ENCODE measurements at regions not wholly inside any gene's neighbourhood (a gene's known extent, or its start where the extent isn't known, plus 50 kb on each side); places are given as distances from the start of the nearest gene placed in this dataset.

DNA sequence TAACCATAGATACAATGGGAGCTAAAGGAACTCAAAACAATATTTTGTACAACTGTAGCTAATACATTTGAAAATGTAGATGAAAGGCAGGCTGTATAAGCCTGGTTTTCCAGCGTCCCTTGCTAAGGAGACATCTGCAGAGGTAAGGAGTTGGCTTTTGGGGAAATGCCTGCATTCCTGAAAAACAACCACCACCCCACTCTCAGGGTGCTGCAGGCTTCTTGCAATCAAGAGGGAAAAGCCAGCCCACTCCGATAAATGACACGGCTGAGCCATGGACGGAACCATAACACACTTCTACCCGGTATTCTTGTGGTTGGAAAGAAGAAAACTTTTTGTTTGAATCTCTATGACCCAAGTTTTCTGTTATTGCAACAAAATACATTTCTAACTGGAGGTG is 200.3 kb downstream of the TEX36 start:
- no peak for DNase-seq
- Histone ChIP-seq H3K36me3 (no peaks in the 10 kb centered on the region), H3K27me3 (peaks cover 13% of the 10 kb centered on the region), H3K9me3 (no peaks in the 10 kb centered on the region), H3K4me1 (no peaks in the 10 kb centered on the region), H3K27ac (no peak overlapping the region), H3K4me3 (no peak overlapping the region)
- no peak for ATAC-seq
- intact Hi-C loops (cut with DNase I), result no loop called here
- TF ChIP-seq, protein P1, sequence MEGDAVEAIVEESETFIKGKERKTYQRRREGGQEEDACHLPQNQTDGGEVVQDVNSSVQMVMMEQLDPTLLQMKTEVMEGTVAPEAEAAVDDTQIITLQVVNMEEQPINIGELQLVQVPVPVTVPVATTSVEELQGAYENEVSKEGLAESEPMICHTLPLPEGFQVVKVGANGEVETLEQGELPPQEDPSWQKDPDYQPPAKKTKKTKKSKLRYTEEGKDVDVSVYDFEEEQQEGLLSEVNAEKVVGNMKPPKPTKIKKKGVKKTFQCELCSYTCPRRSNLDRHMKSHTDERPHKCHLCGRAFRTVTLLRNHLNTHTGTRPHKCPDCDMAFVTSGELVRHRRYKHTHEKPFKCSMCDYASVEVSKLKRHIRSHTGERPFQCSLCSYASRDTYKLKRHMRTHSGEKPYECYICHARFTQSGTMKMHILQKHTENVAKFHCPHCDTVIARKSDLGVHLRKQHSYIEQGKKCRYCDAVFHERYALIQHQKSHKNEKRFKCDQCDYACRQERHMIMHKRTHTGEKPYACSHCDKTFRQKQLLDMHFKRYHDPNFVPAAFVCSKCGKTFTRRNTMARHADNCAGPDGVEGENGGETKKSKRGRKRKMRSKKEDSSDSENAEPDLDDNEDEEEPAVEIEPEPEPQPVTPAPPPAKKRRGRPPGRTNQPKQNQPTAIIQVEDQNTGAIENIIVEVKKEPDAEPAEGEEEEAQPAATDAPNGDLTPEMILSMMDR (IDR thresholded peaks at IDR 0.05), result no peak

DNA sequence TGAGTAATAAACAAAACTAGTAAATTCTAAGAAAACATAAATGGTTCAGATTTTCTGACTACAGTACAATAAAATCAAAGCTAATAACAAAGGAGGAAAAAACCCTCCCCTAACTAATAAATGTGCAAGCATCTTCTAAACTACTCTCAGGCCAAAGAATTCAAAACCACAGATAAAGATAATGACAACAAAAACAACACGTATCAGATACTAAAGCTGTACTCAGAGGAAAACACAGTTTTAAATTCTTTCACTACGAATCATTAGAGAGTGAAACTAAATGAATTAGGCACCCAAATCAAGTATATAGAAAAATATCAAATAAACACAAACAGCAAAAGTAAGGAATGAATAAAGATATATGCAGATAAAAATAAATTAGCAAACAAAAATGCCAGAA is 200.9 kb downstream of the TEX36 start:
- Histone ChIP-seq H3K4me1 (no peaks in the 10 kb centered on the region), H3K9me3 (no peaks in the 10 kb centered on the region), H3K36me3 (no peaks in the 10 kb centered on the region), H3K27ac (no peak overlapping the region), H3K4me3 (no peak overlapping the region), H3K27me3 (peaks cover 13% of the 10 kb centered on the region)
- intact Hi-C loops (cut with DNase I), result no loop called here
- DNase-seq (no peak), ATAC-seq (no peak)
- TF ChIP-seq, protein P1 (IDR thresholded peaks at IDR 0.05), result no peak

DNA sequence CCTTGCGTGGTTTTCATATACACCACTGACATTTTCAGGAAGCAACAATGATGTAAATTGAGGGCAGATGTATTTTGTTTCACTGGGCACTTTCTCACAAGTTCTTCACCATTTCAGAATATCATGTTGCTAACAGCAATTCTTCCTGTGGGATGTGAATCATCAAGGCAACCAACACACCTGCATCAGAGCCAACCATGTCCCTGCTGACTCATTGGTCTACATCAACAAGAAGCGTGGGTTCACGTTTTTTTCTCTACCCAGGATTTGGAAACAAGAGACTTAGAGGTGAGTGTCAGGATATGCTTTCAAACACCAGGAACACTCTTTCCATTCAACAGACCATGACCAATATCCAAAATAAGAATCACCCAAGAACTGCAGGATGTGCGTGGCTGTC is 203.9 kb downstream of the TEX36 start:
- H3K4me3 ChIP-seq, result no peak overlapping the region
- no peaks in the 10 kb centered on the region for H3K9me3 ChIP-seq
- intact Hi-C loops (cut with DNase I), result no loop called here
- H3K27ac ChIP-seq, result no peak overlapping the region
- no peak for DNase-seq
- peaks cover 13% of the 10 kb centered on the region for H3K27me3 ChIP-seq
- no peak for ATAC-seq
- TF ChIP-seq, protein P1 (IDR thresholded peaks at IDR 0.05), result no peak
- H3K36me3 ChIP-seq, result no peaks in the 10 kb centered on the region
- H3K4me1 ChIP-seq, result no peaks in the 10 kb centered on the region

DNA sequence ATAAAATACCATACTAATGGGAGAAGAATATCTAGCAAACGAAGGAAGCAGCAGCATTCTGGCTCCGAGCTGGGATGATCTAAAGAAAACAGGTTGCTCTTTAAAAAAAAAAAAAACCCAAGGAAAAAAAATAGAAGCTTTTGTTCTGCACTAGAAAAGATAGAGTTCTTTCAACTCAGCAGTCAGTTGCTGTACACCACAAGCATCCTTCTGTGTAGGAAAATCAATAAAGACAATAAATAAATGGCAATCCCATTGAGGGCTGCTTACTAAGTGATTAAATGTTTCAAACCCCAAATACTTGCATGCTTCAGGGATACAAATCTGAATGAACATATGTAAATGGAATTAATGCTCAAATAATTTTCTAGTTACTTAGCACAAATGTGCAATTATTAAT is 207.1 kb downstream of the TEX36 start:
- Histone ChIP-seq H3K36me3 (no peaks in the 10 kb centered on the region), H3K4me3 (no peak overlapping the region), H3K4me1 (no peaks in the 10 kb centered on the region), H3K27ac (no peak overlapping the region), H3K9me3 (no peaks in the 10 kb centered on the region), H3K27me3 (peaks cover 13% of the 10 kb centered on the region)
- ATAC-seq, result no peak
- TF ChIP-seq, protein P1 (IDR thresholded peaks at IDR 0.05), result no peak
- no peak for DNase-seq
- intact Hi-C loops (cut with DNase I), result no loop called here

DNA sequence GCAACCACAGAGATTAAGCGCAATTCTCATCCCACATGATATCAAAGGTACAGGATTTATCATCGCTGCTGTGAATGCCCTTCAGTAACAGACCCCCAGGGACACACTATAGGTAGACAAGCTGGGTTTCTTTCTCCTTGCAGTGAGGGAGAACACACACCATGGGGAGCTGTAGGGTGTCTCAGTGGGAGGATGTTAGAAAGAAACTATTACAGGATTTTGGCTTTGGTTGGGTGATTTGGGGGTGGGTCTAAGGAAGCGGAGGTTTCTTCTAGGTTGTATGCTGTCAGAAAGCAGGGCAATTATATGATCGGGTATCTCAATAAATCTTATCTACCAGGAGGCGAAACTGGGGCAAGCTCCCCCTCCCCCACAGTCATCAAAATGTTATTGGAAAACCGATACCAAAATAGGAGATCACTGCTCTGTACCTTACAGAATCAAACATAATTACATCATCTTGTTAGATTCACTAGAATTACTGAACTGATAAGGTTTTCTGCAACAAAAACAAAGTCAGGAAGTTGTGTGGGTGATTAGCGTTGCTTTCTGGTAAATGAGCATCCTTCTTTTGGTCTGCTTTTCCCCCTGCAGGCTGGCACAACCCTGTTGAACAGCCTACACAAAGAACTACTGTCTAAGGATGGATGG is 209.7 kb downstream of the TEX36 start:
- no peak for ATAC-seq
- no peak for DNase-seq
- TF ChIP-seq, protein P1 (IDR thresholded peaks at IDR 0.05), result no peak
- no peaks in the 10 kb centered on the region for H3K9me3 ChIP-seq
- H3K4me1 ChIP-seq, result no peaks in the 10 kb centered on the region
- no peaks in the 10 kb centered on the region for H3K36me3 ChIP-seq
- intact Hi-C loops (cut with DNase I), result no loop called here
- no peaks in the 10 kb centered on the region for H3K27me3 ChIP-seq
- H3K4me3 ChIP-seq, result no peak overlapping the region
- H3K27ac ChIP-seq, result no peak overlapping the region

All from upper lobe of right lung (tissue), 1 donor.